ENCODE measurements at regions not wholly inside any gene's neighbourhood (a gene's known extent, or its start where the extent isn't known, plus 50 kb on each side); places are given as distances from the start of the nearest gene placed in this dataset.

- no peak for TF ChIP-seq SPI1 (IDR thresholded peaks at IDR 0.05; ENCODE audit: borderline replicate concordance, low read depth, low read length)
- no peak for TF ChIP-seq MAX (CRISPR knock-in tag; IDR thresholded peaks at IDR 0.05)
- no peak for TF ChIP-seq MYNN (IDR thresholded peaks at IDR 0.05)
- no peak for TF ChIP-seq MYNN (CRISPR knock-in tag; IDR thresholded peaks at IDR 0.05)
- TF ChIP-seq GABPB2 (CRISPR knock-in tag; conservative IDR thresholded peaks at IDR 0.05) = no peak
- TF ChIP-seq ARID3B (CRISPR knock-in tag; IDR thresholded peaks at IDR 0.05; ENCODE audit: borderline replicate concordance) = no peak
- no peak for TF ChIP-seq MEF2D (tag; conservative IDR thresholded peaks at IDR 0.05; ENCODE audit: low read depth)
- TF ChIP-seq ZHX1 (conservative IDR thresholded peaks at IDR 0.05; ENCODE audit: low read length) = no peak
- no peak for TF ChIP-seq ZBTB8A (IDR thresholded peaks at IDR 0.05; ENCODE audit: partially characterized antibody)
Measured at GRCh38 chr15:25238126-25238525, 200.7 kb downstream of the UBE3A start (continued).
